GM12878 (cell line): ENCODE measurements at regions not wholly inside any gene's neighbourhood (a gene's known extent, or its start where the extent isn't known, plus 50 kb on each side); places are given as distances from the start of the nearest gene placed in this dataset.

ENCODE experiments used
- ATAC-seq: fragments of 200-7000 bp; cut with Tn5 transposase; 3 replicates; pipeline ENCODE4 v1.9.1; 2020; ENCODE audit warnings: mild to moderate bottlenecking, moderate library complexity
- BruUV-seq: library from RNA; stranded (reverse); fragments of 400-500 nt; replicated peaks from 2 replicates; lab custom pipeline; 2021; lab: Mats Ljungman, UMichigan
- CTCF ChIA-PET: fragments of 300-600 bp; sonication (Branson Sonifier 250); formaldehyde crosslinking; extraction: SDS; loops from one replicate; lab custom pipeline; 2021; ENCODE audit warnings: inconsistent platforms; lab: Yijun Ruan, JAX
- POLR2A ChIA-PET: fragments of 350-600 bp; formaldehyde crosslinking; extraction: SDS; loops from one replicate; lab custom pipeline; 2021; ENCODE audit warnings: inconsistent platforms; lab: Charles Lee
- RAD21 ChIA-PET: fragments of 300-600 bp; sonication (Branson Sonifier 250); formaldehyde crosslinking; loops from one replicate; lab custom pipeline; 2023; ENCODE audit warnings: antibody characterized with exemption; ENCODE audit not compliant: unreplicated experiment; lab: Charles Lee
- SMC1A ChIA-PET: fragments of 300-600 bp; sonication (Branson Sonifier 250); formaldehyde crosslinking; loops from one replicate; lab custom pipeline; 2023; ENCODE audit not compliant: unreplicated experiment, uncharacterized antibody; lab: Charles Lee
- DNase-seq: peaks from one replicate; pipeline ENCODE4 v3.0.0-alpha.2; 2011; ENCODE audit warnings: low read depth, low spot score
- FAIRE-seq: peaks from 3 replicates; lab custom pipeline; 2011; peaks lifted over from hg19 to GRCh38; lab: Jason Lieb, UNC
- H2AFZ ChIP-seq: 2 replicates; pipeline ENCODE4 v1.6.0; 2011; ENCODE audit warnings: low read depth, low read length, control low read depth; ENCODE audit not compliant: control insufficient read depth
- H3K27ac ChIP-seq: 2 replicates; pipeline ENCODE4 v1.5.1; 2011; ENCODE audit warnings: control low read depth; ENCODE audit not compliant: control insufficient read depth, insufficient read depth
- H3K27me3 ChIP-seq, 2 experiments: replicated peaks in 1 of 2; 2 replicates each; pipeline versions ENCODE4 v1.6.0 to v1.6.1; 2011; ENCODE audit warnings: low read length in 1 of 2; ENCODE audit not compliant: control insufficient read depth in 2 of 2, insufficient read depth in 2 of 2
- H3K36me3 ChIP-seq, 2 experiments: 2 replicates each; pipeline ENCODE4 v1.5.1; 2011; ENCODE audit warnings: low read length in 1 of 2; ENCODE audit not compliant: control insufficient read depth in 2 of 2, insufficient read depth in 2 of 2
- H3K4me1 ChIP-seq: 2 replicates; pipeline ENCODE4 v1.6.1; 2011; ENCODE audit warnings: mild to moderate bottlenecking, low read length, moderate library complexity, mixed read lengths; ENCODE audit not compliant: control insufficient read depth, insufficient read depth
- H3K4me2 ChIP-seq: 2 replicates; pipeline ENCODE4 v1.6.0; 2011; ENCODE audit warnings: control low read depth; ENCODE audit not compliant: control insufficient read depth, insufficient read depth
- H3K4me3 ChIP-seq: fragments of 200-600 bp; sonication (generic); 2 replicates; pipeline ENCODE4 v1.5.1; 2016
- H3K79me2 ChIP-seq: 2 replicates; pipeline ENCODE4 v1.6.0; 2011; ENCODE audit warnings: low read length; ENCODE audit not compliant: control insufficient read depth, insufficient read depth
- H3K9ac ChIP-seq: 2 replicates; pipeline ENCODE4 v1.8.0; 2011; ENCODE audit warnings: low read length, control low read depth, mixed read lengths; ENCODE audit not compliant: control insufficient read depth, insufficient read depth
- H3K9me3 ChIP-seq: replicated peaks from 3 replicates; pipeline ENCODE4 v1.5.1; 2011; ENCODE audit warnings: mild to moderate bottlenecking, low read length; ENCODE audit not compliant: control insufficient read depth, insufficient read depth
- H4K20me1 ChIP-seq: 2 replicates; pipeline ENCODE4 v1.6.0; 2011; ENCODE audit not compliant: control insufficient read depth, insufficient read depth
- GATAD2B ChIP-seq: fragments of 450-650 bp; conservative IDR thresholded peaks from 2 replicates; pipeline ENCODE4 v1.6.1; 2017; ENCODE audit warnings: low read depth, mild to moderate bottlenecking, moderate library complexity
- HDAC6 ChIP-seq: fragments of 200-600 bp; sonication (generic); IDR thresholded peaks from one replicate; pipeline ENCODE4 v1.8.0; 2017; ENCODE audit warnings: antibody characterized with exemption; ENCODE audit not compliant: unreplicated experiment
- KAT2A ChIP-seq: conservative IDR thresholded peaks from 2 replicates; pipeline ENCODE4 v1.6.1; 2011; ENCODE audit warnings: low read depth, low read length; ENCODE audit not compliant: control insufficient read depth
- MTA2 ChIP-seq: fragments of 450-650 bp; IDR thresholded peaks from 2 replicates; pipeline ENCODE4 v1.6.1; 2016; ENCODE audit warnings: low read depth, mild to moderate bottlenecking, moderate library complexity
- MXI1 ChIP-seq: fragments of 150-350 bp; IDR thresholded peaks from 2 replicates; pipeline ENCODE4 v1.6.1; 2011; ENCODE audit warnings: low read depth, mild to moderate bottlenecking, inconsistent platforms, low read length, improper control_type of control experiment
- NR2F1 ChIP-seq: fragments of 450-650 bp; conservative IDR thresholded peaks from 2 replicates; pipeline ENCODE4 v1.6.1; 2017; ENCODE audit warnings: mild to moderate bottlenecking
- PKNOX1 ChIP-seq: fragments of 450-650 bp; IDR thresholded peaks from 2 replicates; pipeline ENCODE4 v1.6.1; 2016; ENCODE audit warnings: mild to moderate bottlenecking
- POLR2AphosphoS5 ChIP-seq: IDR thresholded peaks from 2 replicates; pipeline ENCODE4 v1.6.1; 2011; ENCODE audit warnings: mild to moderate bottlenecking, low read length, inconsistent platforms
- TAF1 ChIP-seq: IDR thresholded peaks from 2 replicates; pipeline ENCODE4 v1.6.1; 2011; ENCODE audit warnings: mild to moderate bottlenecking, low read depth, low read length, borderline replicate concordance
- TCF12 ChIP-seq: IDR thresholded peaks from 2 replicates; pipeline ENCODE4 v1.6.1; 2011; ENCODE audit warnings: low read depth, mild to moderate bottlenecking, low read length
- USF2 ChIP-seq: IDR thresholded peaks from 2 replicates; pipeline ENCODE4 v1.6.1; 2011; ENCODE audit warnings: low read depth, low read length, improper control_type of control experiment, borderline replicate concordance
- WRNIP1 ChIP-seq: IDR thresholded peaks from 2 replicates; pipeline ENCODE4 v1.6.1; 2011; ENCODE audit warnings: low read depth, low read length, improper control_type of control experiment, borderline replicate concordance
- ZZZ3 ChIP-seq: IDR thresholded peaks from 2 replicates; pipeline ENCODE4 v1.6.1; 2011; ENCODE audit warnings: low read depth; ENCODE audit not compliant: control insufficient read depth, insufficient read length
- WGBS: methylation state at CpG from one replicate; pipeline ENCODE4 v1.1.6; 2016; ENCODE audit warnings: low lambda C conversion rate; ENCODE audit not compliant: insufficient replicate concordance, insufficient coverage; ENCODE audit errors: missing lambda C conversion rate; 5-methylcytosine and 5-hydroxymethylcytosine counted together
- in situ Hi-C: fragments of 300-500 bp; cut with MboI; formaldehyde crosslinking; loops from 9 replicates; pipeline ENCODE4 v1.14.3; 2018; ENCODE audit warnings: mixed read lengths
- intact Hi-C: fragments of 100-400 bp; cut with micrococcal nuclease; formaldehyde crosslinking; loops from one replicate; pipeline ENCODE4 v1.14.2; 2022; ENCODE audit not compliant: unreplicated experiment
- TF ChIP-seq, protein P1 (sequence below): fragments of 450-650 bp; IDR thresholded peaks from 2 replicates; pipeline ENCODE4 v1.6.1; 2017; ENCODE audit warnings: low read depth, mild to moderate bottlenecking, moderate library complexity

GRCh38 chr18:61241260-61241853 lies 91.9 kb upstream of the CDH20 start:
- Histone ChIP-seq H2AFZ (no peak overlapping the region), H3K36me3 (no peaks in the 10 kb centered on the region), H3K4me2 (no peak overlapping the region), H3K9me3 (no peaks in the 10 kb centered on the region; the same call in 2 of the 3 replicates), H3K4me1 (no peaks in the 10 kb centered on the region), H3K79me2 (no peaks in the 10 kb centered on the region), H3K4me3 (no peak overlapping the region), H3K27me3 (no peaks in the 10 kb centered on the region; a peak in 2 of 4 replicates), H3K27ac (no peak overlapping the region), H3K9ac (no peak overlapping the region), H4K20me1 (no peaks in the 10 kb centered on the region)
- in situ Hi-C loops (no loop called here), intact Hi-C loops (no loop called here)
- TF ChIP-seq ZZZ3 (no peak), WRNIP1 (no peak), MXI1 (no peak), TCF12 (no peak), PKNOX1 (no peak), KAT2A (no peak), TAF1 (no peak), GATAD2B (no peak), NR2F1 (no peak), USF2 (no peak), MTA2 (no peak), POLR2AphosphoS5 (no peak), HDAC6 (no peak)
- TF ChIP-seq, protein P1, sequence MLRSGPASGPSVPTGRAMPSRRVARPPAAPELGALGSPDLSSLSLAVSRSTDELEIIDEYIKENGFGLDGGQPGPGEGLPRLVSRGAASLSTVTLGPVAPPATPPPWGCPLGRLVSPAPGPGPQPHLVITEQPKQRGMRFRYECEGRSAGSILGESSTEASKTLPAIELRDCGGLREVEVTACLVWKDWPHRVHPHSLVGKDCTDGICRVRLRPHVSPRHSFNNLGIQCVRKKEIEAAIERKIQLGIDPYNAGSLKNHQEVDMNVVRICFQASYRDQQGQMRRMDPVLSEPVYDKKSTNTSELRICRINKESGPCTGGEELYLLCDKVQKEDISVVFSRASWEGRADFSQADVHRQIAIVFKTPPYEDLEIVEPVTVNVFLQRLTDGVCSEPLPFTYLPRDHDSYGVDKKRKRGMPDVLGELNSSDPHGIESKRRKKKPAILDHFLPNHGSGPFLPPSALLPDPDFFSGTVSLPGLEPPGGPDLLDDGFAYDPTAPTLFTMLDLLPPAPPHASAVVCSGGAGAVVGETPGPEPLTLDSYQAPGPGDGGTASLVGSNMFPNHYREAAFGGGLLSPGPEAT: no peak
- no peak for FAIRE-seq
- ChIA-PET SMC1A (no interaction called here), CTCF (no interaction called here), RAD21 (interaction anchor here (0.8 kb wide), 1 partner anchor 262 kb away, joined by 3 read pairs; no protein-coding TSS in a partner anchor), POLR2A (no interaction called here)
- 18% methylated on average over 5 of the region's 5 CpGs for whole genome bisulfite sequencing
- no peak for ATAC-seq
- no TSS peak for BruUV-seq
- no peak for DNase-seq
